Panc1 (cell line): ENCODE measurements at regions not wholly inside any gene's neighbourhood (a gene's known extent, or its start where the extent isn't known, plus 50 kb on each side); places are given as distances from the start of the nearest gene placed in this dataset.
"Not testable (repeated sequence)": the region's sequence is repeated elsewhere in the genome, so short reads cannot be mapped to it uniquely, and the experiment has no call there.

ENCODE experiments used
- CTCF ChIP-seq: fragments of 450-650 bp; IDR thresholded peaks from 2 replicates; pipeline ENCODE4 v1.5.1; 2017; ENCODE audit warnings: mild to moderate bottlenecking
- POLR2AphosphoS5 ChIP-seq: IDR thresholded peaks from 2 replicates; pipeline ENCODE4 v1.6.1; 2012; ENCODE audit warnings: mild to moderate bottlenecking, low read depth, low read length, moderate library complexity
- TCF7L2 ChIP-seq: IDR thresholded peaks from 2 replicates; pipeline ENCODE4 v1.6.1; 2011; ENCODE audit warnings: mild to moderate bottlenecking, low read depth, low read length, inconsistent platforms

DNA sequence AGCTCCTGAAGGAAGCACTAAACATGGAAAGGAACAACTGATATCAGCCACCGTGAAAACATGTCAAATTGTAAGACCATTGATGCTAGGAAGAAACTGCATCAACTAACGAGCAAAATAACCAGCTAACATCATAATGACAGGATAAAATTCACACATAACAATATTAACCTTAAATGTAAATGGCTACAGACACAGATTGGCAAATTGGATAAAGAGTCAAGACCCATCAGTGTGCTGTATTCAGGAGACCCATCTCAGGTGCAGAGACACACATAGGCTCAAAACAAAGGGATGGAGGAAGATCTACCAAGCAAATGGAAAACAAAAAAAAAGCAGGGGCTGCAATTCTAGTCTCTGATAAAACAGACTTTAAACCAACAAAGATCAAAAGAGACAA, 67.4 kb upstream of the ZNF30 start:
- TF ChIP-seq CTCF, POLR2AphosphoS5, TCF7L2: not testable (repeated sequence)
